OCI-LY3 (cell line): ENCODE measurements at regions not wholly inside any gene's neighbourhood (a gene's known extent, or its start where the extent isn't known, plus 50 kb on each side); places are given as distances from the start of the nearest gene placed in this dataset.

Experiments used
- H2AFZ ChIP-seq: fragments of 200-600, 300-600 bp; shearing (Covaris generic); 2 replicates; pipeline ENCODE4 v1.6.0; 2014; ENCODE audit warnings: antibody characterized with exemption, low read depth, low read length
- H3K27ac ChIP-seq: fragments of 200-600, 300-600 bp; sonication (generic); 2 replicates; pipeline ENCODE4 v1.5.1; 2014; ENCODE audit warnings: mild to moderate bottlenecking, low read length, moderate library complexity, mixed read lengths
- H3K27me3 ChIP-seq: fragments of 200-600, 300-600 bp; sonication (generic); 2 replicates; pipeline ENCODE4 v1.6.1; 2014; ENCODE audit warnings: low read depth, low read length, mixed read lengths
- H3K36me3 ChIP-seq: fragments of 200-600, 300-600 bp; sonication (generic); replicated peaks from 2 replicates; pipeline ENCODE3; 2014; ENCODE audit warnings: low read depth, low read length, mixed read lengths
- H3K4me1 ChIP-seq: fragments of 300-600, 200-600 bp; sonication (generic); 2 replicates; pipeline ENCODE4 v1.6.1; 2014; ENCODE audit warnings: low read length, mixed read lengths
- H3K4me2 ChIP-seq: fragments of 200-600, 300-600 bp; sonication (generic); 2 replicates; pipeline ENCODE4 v1.6.1; 2014; ENCODE audit warnings: low read length, mixed read lengths
- H3K4me3 ChIP-seq: fragments of 300-600, 200-600 bp; sonication (generic); 2 replicates; pipeline ENCODE4 v1.5.1; 2014; ENCODE audit warnings: antibody characterized with exemption, mild to moderate bottlenecking, low read length, moderate library complexity
- H3K79me2 ChIP-seq: fragments of 300-600, 200-600 bp; shearing (Covaris generic); 2 replicates; pipeline ENCODE4 v1.6.1; 2014; ENCODE audit warnings: mild to moderate bottlenecking, low read length, mixed read lengths
- H3K9ac ChIP-seq: fragments of 300-600, 200-600 bp; shearing (Covaris generic); 2 replicates; pipeline ENCODE4 v1.6.0; 2014; ENCODE audit warnings: mild to moderate bottlenecking, low read length, moderate library complexity
- H3K9me3 ChIP-seq: fragments of 200-600, 300-600 bp; shearing (Covaris generic); 2 replicates; pipeline ENCODE4 v1.6.1; 2014; ENCODE audit warnings: low read length, mixed read lengths; ENCODE audit not compliant: insufficient read depth
- H4K20me1 ChIP-seq: fragments of 200-600, 300-600 bp; sonication (generic); 2 replicates; pipeline ENCODE4 v1.6.1; 2016; ENCODE audit warnings: low read length, mixed read lengths; ENCODE audit not compliant: insufficient read depth
- CTCF ChIP-seq: fragments of 200-600, 300-600 bp; sonication (generic); IDR thresholded peaks from 2 replicates; pipeline ENCODE4 v1.5.1; 2014; ENCODE audit warnings: antibody characterized with exemption, low read length, low read depth
- EZH2phosphoT487 ChIP-seq: fragments of 200-600 bp; shearing (Covaris generic); IDR thresholded peaks from 2 replicates; pipeline ENCODE4 v1.6.1; 2018; ENCODE audit warnings: antibody characterized with exemption, mixed run types, low read depth

GRCh38 chr5:168157141-168157540, 134.3 kb upstream of the WWC1 start:
- Histone ChIP-seq H3K4me1 (no peaks in the 10 kb centered on the region), H3K4me3 (no peak overlapping the region), H3K27me3 (peaks cover 32% of the 10 kb centered on the region)

GRCh38 chr5:168159425-168159824, 132.0 kb upstream of the WWC1 start:
- H3K4me1 ChIP-seq: no peaks in the 10 kb centered on the region
- no peak overlapping the region for H3K27ac ChIP-seq

More at GRCh38 chr5:168157141-168157540, 134.3 kb upstream of the WWC1 start:
- H3K36me3 ChIP-seq: no peaks in the 10 kb centered on the region
- TF ChIP-seq EZH2phosphoT487 (no peak), CTCF (no peak)
- no peak overlapping the region for H3K27ac ChIP-seq
- no peaks in the 10 kb centered on the region; the same call in 1 of the 2 replicates for H4K20me1 ChIP-seq
- no peaks in the 10 kb centered on the region for H3K9me3 ChIP-seq
- no peaks in the 10 kb centered on the region for H3K79me2 ChIP-seq
- no peak overlapping the region for H2AFZ ChIP-seq
- no peak overlapping the region for H3K9ac ChIP-seq
- no peak overlapping the region for H3K4me2 ChIP-seq

GRCh38 chr5:168162464-168162863, 129.0 kb upstream of the WWC1 start:
- Histone ChIP-seq H2AFZ (no peak overlapping the region), H3K27me3 (peaks cover 31% of the 10 kb centered on the region), H3K4me2 (no peak overlapping the region), H3K36me3 (no peaks in the 10 kb centered on the region), H3K9me3 (no peaks in the 10 kb centered on the region), H3K27ac (no peak overlapping the region), H3K79me2 (no peaks in the 10 kb centered on the region), H3K4me3 (no peak overlapping the region), H3K9ac (no peak overlapping the region), H4K20me1 (no peaks in the 10 kb centered on the region), H3K4me1 (no peaks in the 10 kb centered on the region)
- TF ChIP-seq CTCF (no peak), EZH2phosphoT487 (no peak)

More at GRCh38 chr5:168159425-168159824, 132.0 kb upstream of the WWC1 start:
- TF ChIP-seq EZH2phosphoT487 (no peak), CTCF (no peak)
- Histone ChIP-seq H3K79me2 (no peaks in the 10 kb centered on the region), H3K9me3 (no peaks in the 10 kb centered on the region), H3K27me3 (peaks cover 26% of the 10 kb centered on the region), H4K20me1 (no peaks in the 10 kb centered on the region; the same call in 1 of the 2 replicates), H3K9ac (no peak overlapping the region), H2AFZ (no peak overlapping the region), H3K36me3 (no peaks in the 10 kb centered on the region), H3K4me2 (no peak overlapping the region), H3K4me3 (no peak overlapping the region)

- Histone ChIP-seq H3K9me3 (no peaks in the 10 kb centered on the region), H4K20me1 (no peaks in the 10 kb centered on the region), H3K4me1 (no peaks in the 10 kb centered on the region), H3K36me3 (no peaks in the 10 kb centered on the region), H3K4me3 (no peak overlapping the region), H3K4me2 (no peak overlapping the region), H3K9ac (no peak overlapping the region), H2AFZ (no peak overlapping the region), H3K79me2 (no peaks in the 10 kb centered on the region), H3K27ac (no peak overlapping the region), H3K27me3 (peaks cover 42% of the 10 kb centered on the region)
- TF ChIP-seq EZH2phosphoT487: no peak
- TF ChIP-seq CTCF: no peak
These were observed 127.5 kb upstream of the WWC1 start for GRCh38 chr5:168163966-168164365.
